AG04449 (cell line): ENCODE measurements at regions not wholly inside any gene's neighbourhood (a gene's known extent, or its start where the extent isn't known, plus 50 kb on each side); places are given as distances from the start of the nearest gene placed in this dataset.

Experiments used
- CTCF ChIA-PET: fragments of 350-600 bp; formaldehyde crosslinking; extraction: SDS; loops from one replicate; lab custom pipeline; 2021; ENCODE audit warnings: antibody characterized with exemption; lab: Yijun Ruan, JAX
- POLR2A ChIA-PET: fragments of 400-600, 350-600 bp; formaldehyde crosslinking; extraction: SDS; loops from one replicate; lab custom pipeline; 2020; ENCODE audit warnings: antibody characterized with exemption, inconsistent platforms; lab: Yijun Ruan, JAX
- DNase-seq: peaks from one replicate; pipeline ENCODE4 v3.0.0-alpha.2; 2010; ENCODE audit warnings: low read depth, low spot score
- H3K4me3 ChIP-seq: 2 replicates; pipeline ENCODE4 v1.5.1; 2011; ENCODE audit warnings: low read depth, mild to moderate bottlenecking, control low read depth, low read length
- CTCF ChIP-seq: IDR thresholded peaks from one replicate; pipeline ENCODE4 v1.5.1; 2011; ENCODE audit warnings: mild to moderate bottlenecking, moderate library complexity, low read length, control low read depth, inconsistent platforms; ENCODE audit not compliant: insufficient read depth; ENCODE audit errors: missing control alignments

GRCh38 chr22:49632199-49633009 lies 195.3 kb downstream of the BRD1 start:
- peak overlapping the region; percentile 45 for H3K4me3 ChIP-seq
- ChIA-PET POLR2A (no interaction called here), CTCF (interaction anchor here (0.7 to 4.0 kb wide), 5 partner anchors 9 to 1059 kb away, joined by 3 to 14 read pairs (median 3); no protein-coding TSS in a partner anchor)
- peak; percentile 85 for TF ChIP-seq CTCF
- no peak for DNase-seq

GRCh38 chr22:49630448-49630946 lies 197.2 kb downstream of the BRD1 start:
- DNase-seq = no peak
- POLR2A ChIA-PET = no interaction called here
- TF ChIP-seq CTCF = no peak
- H3K4me3 ChIP-seq = no peak overlapping the region
- CTCF ChIA-PET = no interaction called here

- TF ChIP-seq CTCF = no peak
- ChIA-PET POLR2A (no interaction called here), CTCF (no interaction called here)
- DNase-seq = no peak
- H3K4me3 ChIP-seq = no peak overlapping the region
Observed at GRCh38 chr22:49629586-49630447, 197.9 kb downstream of the BRD1 start.

GRCh38 chr22:49629261-49629570 lies 198.5 kb downstream of the BRD1 start:
- ChIA-PET POLR2A (no interaction called here), CTCF (no interaction called here)
- no peak for TF ChIP-seq CTCF
- no peak overlapping the region for H3K4me3 ChIP-seq
- DNase-seq = no peak

- ChIA-PET POLR2A (no interaction called here), CTCF (no interaction called here)
- no peak for TF ChIP-seq CTCF
- no peak overlapping the region for H3K4me3 ChIP-seq
- no peak for DNase-seq
Observed at GRCh38 chr22:49628391-49629260, 199.0 kb downstream of the BRD1 start.
